GM13977 (cell line): ENCODE measurements at regions not wholly inside any gene's neighbourhood (a gene's known extent, or its start where the extent isn't known, plus 50 kb on each side); places are given as distances from the start of the nearest gene placed in this dataset.

Experiments used
- DNase-seq: peaks from one replicate; pipeline ENCODE4 v3.0.0; 2012; ENCODE audit warnings: low spot score
- in situ Hi-C: fragments of 300-500 bp; cut with MboI; formaldehyde crosslinking; loops from one replicate; pipeline ENCODE4 v1.12.0; 2022; ENCODE audit warnings: low sequenced_read_pairs, low pct_unique_long_range_greater_than_20kb, mixed read lengths, inconsistent platforms; ENCODE audit not compliant: unreplicated experiment
- TF ChIP-seq, protein P1 (sequence below): IDR thresholded peaks from 2 replicates; pipeline ENCODE4 v1.5.1; 2012; ENCODE audit warnings: mild to moderate bottlenecking, control low read depth; ENCODE audit not compliant: insufficient read depth; ENCODE audit errors: extremely low read depth, missing control alignments

DNA sequence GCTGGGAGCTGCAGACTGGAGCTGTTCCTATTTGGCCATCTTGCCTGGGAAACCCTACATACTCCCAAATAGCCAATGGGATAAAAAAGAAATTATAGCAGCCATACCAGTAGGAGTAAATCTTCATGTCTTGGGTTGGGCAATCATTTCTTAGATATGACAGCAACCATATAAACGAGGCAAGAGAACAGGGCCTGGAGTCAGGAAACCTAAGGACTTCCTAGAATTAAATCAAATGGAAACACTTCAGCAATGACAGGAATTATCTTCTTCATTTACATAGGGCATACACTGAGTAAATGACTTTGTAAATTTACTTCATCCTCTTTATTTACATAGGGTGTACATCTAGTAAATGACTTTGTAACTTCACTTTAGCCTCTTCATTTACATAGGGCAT, 286.6 kb upstream of the POGK start:
- TF ChIP-seq, protein P1, sequence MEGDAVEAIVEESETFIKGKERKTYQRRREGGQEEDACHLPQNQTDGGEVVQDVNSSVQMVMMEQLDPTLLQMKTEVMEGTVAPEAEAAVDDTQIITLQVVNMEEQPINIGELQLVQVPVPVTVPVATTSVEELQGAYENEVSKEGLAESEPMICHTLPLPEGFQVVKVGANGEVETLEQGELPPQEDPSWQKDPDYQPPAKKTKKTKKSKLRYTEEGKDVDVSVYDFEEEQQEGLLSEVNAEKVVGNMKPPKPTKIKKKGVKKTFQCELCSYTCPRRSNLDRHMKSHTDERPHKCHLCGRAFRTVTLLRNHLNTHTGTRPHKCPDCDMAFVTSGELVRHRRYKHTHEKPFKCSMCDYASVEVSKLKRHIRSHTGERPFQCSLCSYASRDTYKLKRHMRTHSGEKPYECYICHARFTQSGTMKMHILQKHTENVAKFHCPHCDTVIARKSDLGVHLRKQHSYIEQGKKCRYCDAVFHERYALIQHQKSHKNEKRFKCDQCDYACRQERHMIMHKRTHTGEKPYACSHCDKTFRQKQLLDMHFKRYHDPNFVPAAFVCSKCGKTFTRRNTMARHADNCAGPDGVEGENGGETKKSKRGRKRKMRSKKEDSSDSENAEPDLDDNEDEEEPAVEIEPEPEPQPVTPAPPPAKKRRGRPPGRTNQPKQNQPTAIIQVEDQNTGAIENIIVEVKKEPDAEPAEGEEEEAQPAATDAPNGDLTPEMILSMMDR, result no peak
- no peak for DNase-seq
- in situ Hi-C loops, result no loop called here

DNA sequence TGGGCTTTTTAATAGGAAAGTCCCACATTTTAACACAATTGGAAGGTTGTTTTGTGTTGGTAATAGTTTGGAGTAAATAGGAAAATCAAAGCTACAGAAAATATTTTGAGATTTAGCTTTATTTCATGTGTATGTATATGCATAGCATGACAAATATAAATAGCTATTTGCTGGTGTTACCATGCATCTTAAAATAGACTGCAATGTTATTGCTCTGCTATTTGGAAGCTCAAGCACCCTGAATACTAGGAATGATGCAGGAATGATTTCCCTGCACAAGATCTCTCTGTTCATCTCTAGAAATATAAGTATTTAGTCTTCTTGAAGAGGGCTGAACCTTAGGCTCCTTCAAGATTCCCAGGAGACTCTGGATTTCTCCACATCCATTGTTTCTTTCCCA, 268.3 kb upstream of the POGK start:
- in situ Hi-C loops, result no loop called here
- no peak for DNase-seq
- TF ChIP-seq, protein P1, result no peak

DNA sequence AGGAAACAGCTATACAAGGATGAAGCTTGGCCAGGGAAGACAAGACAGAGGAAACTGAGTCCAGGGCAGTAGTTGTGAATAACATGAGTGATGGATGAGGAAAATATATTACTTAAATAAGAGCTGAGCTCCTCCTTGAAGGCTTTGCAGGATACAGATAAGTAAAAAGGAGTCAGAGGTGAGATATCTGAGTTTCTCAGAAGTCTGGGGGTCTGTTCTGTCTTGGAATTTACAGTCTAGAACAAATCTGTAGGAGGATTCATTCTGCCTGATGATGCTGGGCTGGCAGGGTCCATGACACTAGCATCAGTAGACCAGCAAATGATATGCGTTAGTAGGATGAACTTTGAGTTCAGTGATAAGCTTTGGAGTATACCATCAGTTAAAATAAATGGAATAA, 266.1 kb upstream of the POGK start:
- DNase-seq, result no peak
- TF ChIP-seq, protein P1, result no peak

DNA sequence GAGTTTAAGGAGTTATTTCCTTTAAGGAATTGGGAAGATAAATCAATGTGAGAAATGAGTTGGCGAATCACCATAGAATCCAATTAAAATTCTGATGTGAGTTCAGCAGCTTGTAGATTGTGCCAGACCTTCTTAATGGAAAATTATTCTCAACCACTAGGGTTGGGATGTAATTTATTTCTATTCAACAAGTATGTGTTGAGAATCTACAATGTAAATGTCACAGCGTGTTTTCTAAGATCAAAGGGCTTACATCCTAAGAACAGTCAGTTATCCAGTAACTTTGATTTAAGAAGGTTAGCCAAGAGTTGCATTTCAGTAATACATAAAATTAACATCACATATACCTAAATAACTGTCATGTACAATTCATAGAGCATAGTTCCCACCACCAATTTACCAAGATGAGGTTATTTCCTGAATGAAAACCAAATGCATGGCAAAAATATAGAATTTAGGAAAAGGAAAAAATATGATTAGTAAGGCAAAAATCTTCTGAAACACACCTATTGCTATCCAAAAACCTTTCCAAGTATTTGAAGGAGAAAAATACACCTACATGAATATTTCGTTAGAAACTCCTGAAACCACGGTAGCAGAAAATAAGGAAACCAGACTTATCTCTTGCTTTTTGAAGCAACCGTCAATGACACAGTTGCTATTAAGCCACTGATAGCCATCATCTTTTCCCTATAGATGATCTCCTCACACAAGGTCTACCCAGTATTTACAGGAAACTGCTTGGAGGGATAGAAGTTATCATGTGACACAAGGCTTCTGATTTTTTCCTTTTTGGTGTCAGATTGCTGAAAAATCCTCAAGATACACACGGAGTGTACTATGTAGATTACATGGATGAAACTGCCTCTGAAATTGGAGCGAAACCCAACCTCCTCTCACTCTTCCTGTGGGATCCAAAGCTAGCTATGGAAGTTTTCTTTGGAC, 259.4 kb upstream of the POGK start:
- no peak for DNase-seq
- in situ Hi-C loops, result no loop called here
- TF ChIP-seq, protein P1, result no peak

More for the DNA sequence above, 266.1 kb upstream of the POGK start:
- in situ Hi-C loops, result no loop called here

DNA sequence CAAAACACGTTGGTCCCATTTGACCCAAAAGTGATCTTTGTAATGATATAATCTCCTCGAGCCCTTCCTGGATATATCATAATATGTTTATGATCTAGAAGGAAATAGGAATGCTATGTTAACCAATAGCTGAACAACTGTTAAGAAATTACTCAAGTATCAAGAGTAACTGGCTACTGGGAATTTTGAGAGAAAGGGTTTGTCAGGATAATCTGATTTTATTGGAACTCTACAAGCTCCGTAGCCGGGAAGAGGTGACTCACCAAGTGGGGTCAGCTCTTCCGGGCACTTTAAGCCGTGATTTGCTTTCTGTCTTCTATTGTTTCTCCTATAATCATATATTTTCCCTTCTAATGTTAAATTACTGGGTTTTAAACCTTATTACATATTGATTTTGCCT, 250.5 kb upstream of the POGK start:
- DNase-seq, result no peak
- in situ Hi-C loops, result no loop called here
- TF ChIP-seq, protein P1, result no peak

DNA sequence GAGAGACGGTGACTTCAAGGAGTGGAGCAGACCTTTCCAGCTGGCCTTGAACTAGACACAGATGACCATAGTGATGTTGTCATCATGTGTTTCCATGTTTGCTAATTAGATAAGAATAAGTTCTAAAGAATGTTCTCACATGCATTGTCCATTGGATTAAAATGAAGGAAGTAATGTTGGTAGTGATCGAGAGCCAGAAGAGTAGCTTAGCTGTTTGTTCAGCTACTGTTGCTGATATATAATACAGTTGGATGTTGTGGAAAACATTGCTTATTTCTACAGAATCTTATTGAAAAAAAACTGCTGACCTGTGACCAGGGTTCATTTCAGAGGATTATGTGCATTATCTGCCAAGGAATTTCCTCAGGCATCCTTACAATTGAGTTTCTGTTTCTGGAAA, 249.1 kb upstream of the POGK start:
- no peak for DNase-seq
- TF ChIP-seq, protein P1, result no peak
- in situ Hi-C loops, result no loop called here
